NCI-H187 treated with DMSO at 0.1 percent for 48 hours (cell line): ENCODE measurements at regions not wholly inside any gene's neighbourhood (a gene's known extent, or its start where the extent isn't known, plus 50 kb on each side); places are given as distances from the start of the nearest gene placed in this dataset.

Experiments
- DNase-seq: peaks from one replicate; lab custom pipeline; 2025; lab: John Stamatoyannopoulos, UW

DNA sequence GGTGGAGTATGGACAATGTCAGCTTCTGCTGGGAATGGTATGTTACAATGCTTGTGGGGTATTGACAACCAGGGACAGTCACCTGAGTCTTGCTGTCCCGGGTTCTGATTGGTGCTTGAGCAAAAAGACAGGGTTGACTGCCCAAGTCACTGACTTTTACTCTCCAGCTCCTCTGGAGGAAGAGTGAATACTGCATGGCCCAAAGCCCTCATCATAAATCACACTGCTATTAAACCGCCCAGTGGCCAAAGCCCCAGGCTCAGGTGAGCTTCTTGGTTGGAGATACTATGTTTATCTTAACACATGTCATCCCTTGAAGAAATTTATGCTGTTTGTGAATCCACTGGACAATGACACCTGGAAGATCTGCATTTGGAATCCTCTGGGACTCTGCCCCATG is 90.0 kb upstream of the IGFBP3 start:
- no peak for DNase-seq

DNA sequence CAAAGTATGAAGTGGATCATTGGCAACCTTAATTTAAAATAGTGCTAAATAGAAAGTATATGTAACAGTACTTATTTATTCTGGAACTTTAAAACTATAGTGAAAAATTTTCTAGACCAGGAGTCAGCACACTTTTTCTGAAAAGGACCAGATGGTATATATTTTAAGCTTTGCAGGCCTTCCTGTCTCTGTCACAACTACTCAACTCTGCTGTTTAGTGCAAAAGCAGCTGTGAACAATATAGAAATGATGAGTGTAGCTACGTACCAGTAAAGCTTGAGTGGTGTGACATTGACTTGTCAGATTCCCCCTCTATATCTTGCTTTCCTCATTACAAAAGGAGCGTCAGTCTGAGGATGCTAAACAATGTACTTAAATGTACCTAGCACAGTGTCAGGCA is 88.1 kb upstream of the IGFBP3 start:
- no peak for DNase-seq

DNA sequence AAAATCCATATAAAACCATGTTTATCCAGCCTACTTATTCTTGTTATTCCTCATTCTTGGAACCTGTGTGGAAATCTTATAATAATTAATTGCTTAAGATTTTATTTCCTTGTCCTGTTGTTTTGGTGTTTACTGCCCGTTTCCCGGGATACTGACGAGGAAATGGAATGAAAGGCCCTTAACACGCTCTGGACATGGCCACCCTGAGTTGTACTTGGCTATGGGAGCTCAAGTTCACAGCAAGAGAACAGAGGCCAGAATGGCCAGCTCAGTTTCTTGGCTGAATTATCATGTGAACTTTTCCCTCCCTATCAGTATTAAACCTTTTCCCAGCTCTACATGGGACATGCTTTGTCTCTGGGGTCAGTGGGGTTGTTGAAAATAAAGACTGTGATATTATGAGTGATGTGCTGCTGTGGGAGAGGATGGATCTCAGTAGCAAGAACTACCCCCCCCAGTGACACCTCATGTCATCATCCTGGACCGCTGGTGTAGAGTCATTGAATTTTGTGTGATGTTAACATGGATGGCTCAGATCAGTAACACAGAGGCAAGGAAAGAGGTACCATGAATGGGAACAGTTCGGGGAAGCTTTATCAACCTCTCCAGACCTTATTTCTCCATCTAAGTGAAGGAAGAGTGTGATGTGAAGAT is 87.0 kb upstream of the IGFBP3 start:
- no peak for DNase-seq

DNA sequence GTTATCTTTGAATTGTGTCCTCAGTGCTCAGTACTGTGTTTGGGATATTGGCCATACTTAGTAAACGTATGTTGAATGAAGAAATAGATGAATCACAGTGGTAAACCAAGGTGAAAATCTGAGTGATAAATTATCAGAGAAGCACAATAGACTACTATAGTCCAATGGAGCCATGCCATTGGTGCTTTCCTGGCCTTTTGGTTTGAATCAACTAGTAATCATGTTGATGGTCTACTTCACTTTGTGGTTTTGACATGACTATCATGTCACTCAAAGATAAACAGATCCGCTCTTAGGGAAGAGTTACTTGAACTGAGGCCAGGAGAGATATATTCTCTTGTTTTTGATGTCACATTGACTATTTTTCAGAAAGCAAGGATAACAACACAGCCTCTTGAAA is 86.1 kb upstream of the IGFBP3 start:
- no peak for DNase-seq

DNA sequence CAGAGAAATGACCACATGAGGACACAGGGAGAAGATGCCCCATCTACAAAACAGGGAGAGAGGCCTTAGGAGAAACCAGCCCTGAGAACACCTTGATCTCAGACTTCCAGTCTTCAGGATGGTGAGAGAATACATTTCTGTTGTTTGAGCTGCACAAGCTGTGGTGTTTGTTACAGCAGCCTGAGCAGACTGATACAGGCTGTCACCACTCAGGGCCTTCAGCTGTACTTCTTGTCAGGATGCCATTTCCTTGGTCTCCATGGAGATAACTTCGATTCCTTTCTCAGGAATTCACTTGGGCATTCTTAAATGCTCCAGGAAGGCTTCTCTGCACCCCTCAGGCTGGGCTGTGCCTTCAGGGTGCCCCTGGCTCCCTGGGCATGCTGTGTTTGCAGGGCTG is 85.7 kb upstream of the IGFBP3 start:
- no peak for DNase-seq

DNA sequence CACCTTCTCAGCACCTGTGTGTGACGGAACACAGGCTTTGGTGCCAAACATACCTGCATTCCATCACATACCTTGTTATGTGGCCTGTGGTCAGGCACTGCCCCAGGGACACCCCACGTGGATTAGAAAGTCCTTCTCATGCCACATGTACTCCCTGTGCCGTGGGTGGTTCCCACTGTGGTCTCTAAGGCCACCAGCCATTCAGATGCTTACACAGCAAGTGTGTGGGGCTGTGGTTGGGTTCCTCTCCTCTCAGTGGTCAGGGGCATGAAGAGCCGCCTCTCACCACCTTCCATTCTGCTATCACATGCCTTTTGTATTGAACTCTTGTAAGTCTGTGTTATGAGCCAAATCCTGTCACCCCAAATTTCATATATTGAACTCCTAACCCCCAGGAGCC is 85.1 kb upstream of the IGFBP3 start:
- no peak for DNase-seq

DNA sequence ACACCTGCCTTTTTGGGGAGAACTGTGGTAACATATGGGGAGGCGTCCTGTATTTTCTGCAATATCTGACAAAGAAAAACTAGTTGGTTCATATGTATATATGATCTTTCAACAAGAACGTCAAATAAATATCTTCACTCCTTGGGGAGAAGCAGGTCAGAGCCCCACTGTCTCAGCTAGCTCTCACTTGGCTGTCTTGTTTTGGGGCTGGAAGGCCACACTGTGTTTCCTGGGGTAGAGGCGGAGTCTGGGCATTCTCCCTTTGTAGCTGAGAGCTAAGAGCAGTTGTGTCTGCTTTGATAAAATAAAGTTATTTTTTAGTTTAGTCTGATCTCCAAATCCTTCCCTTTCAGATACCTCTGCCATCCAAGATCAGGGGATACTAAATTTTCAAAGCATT is 83.9 kb upstream of the IGFBP3 start:
- DNase-seq, result no peak

DNA sequence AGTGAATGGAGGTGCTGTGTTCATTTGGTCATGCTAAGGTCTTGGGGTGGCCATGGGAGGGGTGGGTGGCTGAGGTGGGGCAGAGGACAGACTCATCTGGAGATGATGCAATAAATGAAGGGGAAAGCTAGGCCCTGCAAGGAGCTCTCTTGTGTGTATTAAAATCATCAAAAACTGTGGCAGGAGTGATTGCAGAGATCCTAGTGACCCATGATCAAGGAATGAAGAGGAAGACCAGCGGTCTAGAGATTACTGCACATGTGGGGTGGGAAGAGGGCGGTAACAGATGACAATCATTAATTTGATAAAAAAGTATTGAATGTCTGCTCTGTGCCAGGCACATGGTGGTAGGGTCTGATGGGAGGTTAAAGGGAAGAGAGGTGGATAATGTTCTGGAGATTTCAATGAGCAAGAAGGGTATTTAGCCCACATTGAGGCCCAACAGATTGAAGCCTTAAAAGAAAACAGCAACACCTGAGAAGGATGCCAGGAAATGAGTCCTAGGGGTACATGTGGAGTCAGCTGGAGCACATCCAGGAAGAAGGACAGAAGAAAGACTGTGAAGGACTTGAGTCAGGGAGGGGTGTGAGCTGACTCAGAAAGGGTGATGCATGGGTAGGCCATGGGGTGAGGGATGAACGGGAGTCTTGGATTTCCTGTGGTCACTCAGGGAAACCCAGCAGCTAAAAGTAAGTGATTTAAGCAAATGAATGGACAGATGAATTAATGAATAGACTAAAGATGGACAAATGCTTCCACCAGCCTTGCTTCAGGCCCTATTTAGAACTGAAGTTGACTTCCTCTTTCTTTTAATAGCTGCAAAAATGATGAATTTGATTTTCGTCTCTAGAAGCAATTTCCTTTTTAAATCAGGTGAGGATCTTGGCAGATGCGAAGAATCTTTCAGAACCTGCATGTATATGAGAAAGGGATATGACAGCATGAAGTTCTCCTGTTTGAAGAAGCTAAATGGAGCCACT is 83.1 kb upstream of the IGFBP3 start:
- no peak for DNase-seq

DNA sequence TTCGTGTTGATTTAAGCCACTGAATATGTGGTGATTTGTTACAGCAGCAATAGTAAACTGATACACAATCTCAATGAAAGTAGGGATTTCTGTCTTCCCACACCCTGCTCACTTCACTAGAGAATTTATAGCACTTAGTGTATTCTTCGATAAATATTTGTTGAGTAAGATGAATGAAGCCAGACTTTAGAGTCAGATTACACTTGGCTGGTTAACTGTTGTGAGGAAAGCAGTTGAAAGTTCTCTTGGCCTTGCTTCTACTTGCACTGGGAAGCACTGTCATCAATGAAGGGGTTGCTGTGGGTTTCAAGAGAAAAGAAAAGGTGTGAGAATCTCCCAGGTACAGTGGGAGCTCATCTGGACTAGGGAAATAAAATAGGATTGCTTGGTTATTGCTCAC is 82.1 kb upstream of the IGFBP3 start:
- DNase-seq, result no peak

DNA sequence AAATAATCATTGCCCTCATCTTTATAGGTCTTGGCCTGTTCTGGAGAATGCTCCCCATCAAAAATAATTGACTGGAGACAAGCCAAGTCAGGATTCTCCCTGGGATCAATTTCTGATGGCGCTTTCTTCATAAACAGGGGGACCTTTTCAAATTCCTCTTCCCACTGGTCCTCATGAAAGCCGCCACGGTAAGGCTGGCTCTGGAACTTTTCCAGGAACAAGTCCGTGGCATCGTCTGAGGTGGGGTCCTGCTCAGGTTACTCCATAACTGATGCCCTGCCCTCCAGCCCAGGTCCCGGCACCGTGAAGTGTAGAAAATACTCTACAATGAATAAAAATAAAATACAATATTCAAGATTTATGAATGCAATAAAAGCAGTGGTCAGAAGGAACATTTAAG is 79.4 kb upstream of the IGFBP3 start:
- DNase-seq, result no peak

DNA sequence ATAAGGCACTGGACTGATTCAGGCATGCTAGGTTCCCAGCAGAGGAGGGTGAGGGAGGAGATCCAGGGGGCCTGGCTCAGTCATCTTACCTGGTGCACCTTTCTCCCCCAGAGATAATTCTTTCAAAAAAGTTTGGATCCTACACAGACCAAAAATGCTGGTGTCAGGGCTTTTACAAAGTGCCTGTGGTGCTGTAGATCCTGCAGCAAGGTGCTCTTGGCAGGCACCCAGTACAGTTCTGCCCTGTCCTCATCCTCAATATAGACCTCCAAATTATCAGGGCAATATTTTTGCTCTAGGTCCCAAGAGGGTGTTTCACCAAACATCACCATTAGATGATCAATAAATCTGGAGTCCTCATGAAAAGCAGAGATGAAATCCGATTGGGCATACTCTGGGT is 78.5 kb upstream of the IGFBP3 start:
- DNase-seq, result no peak

DNA sequence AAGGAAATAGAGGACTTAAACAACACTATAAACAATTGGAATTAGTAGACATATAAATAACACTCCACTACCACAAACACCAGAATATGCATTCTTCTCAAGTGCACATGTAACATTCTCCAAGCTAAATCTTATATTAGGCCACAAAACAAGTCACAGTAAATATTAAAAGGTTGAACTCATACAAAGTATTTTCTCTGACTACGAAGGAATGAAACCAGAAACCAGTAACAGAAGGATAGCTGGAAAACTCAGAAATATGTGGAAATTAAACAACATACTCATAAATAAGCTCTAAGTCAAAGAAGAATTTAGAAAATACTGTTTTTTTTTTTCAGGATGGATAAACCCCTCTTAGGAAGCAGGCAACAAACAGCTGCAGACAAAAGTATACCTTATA is 77.4 kb upstream of the IGFBP3 start:
- no peak for DNase-seq

DNA sequence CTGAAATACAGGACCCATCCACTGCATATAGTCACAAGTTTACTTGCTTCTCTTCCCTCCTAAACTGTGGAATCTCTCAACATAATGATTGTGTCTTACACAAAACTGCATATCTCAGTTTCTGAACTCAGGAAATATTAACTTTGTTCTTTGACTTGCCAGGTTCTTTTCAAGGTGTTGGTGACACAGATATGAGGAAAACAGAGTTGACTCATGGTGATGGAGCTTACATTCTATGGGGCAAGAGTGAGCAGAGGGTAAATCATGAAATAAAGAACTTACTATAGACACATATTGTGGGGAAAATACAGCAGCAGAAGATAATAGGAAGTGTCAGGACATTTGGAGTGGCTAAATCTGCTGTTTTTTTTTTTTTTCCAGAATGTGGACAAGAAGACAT is 72.5 kb upstream of the IGFBP3 start:
- DNase-seq, result no peak

DNA sequence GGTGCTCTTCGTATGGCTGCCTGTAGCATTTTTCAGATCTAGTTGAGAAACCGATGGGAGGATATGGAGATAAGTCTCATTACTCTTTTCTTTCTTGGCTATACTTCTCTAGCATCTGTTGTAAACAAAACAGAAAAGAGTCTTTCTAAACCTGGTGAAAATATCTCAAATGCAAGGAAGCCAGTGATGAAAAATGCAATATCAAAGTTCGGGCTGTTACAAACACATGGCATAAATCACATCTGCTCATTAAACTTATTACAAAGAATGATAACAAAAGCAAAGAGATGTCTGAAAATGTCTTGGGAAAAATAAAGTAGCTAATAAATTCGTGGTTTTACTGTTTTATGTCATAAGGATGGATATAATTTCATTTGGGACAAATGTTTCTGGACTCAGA is 71.8 kb upstream of the IGFBP3 start:
- no peak for DNase-seq

DNA sequence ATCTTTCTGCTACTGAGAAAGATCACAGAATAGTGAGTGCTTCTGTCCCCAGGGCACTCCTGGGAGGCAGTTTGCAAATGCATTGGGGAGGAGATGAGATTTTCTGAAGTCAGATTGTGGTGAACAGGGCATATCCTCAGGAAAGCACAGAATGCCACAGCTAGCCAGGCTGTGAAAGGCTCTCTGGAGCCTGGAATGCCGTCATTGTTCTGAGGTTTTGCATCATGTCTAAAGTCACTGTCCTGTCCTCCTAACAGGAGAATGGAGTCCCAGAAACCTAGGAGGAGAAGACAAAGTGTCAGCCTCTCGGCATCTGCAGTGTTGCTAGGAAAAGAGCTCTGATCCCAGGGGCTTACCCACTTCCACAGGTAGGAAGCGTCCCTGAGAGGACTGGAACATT is 69.2 kb upstream of the IGFBP3 start:
- no peak for DNase-seq

DNA sequence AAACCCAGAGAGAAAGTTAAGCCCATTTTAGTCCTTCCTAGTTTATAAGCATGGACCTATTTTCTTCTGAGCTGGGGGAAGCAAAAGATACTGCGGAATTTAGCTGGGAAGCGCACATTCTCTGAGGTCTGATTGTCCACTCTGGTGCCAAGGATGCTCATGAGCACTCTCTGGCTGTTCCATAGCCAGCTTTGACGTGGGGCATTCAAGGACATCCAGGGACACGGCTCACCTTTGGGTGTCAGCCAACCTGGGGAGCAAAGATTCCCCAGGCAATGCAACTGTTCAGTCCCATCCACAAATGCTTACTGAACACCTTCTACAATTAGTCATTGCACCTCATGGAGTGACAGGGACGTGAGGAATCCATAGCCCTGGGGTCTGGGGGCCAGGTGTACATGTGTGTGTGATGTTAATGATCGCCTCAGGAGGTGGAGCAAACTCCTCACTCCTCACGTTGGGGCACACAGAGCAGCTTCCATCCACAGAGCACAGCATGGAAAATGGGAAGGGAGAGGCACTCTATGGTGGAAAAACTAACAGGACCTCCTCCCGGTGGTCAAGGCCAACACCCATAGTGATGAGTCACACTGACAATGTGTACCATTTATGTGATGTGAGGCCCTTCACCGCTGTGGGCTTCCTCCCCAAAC is 67.5 kb upstream of the IGFBP3 start:
- no peak for DNase-seq

DNA sequence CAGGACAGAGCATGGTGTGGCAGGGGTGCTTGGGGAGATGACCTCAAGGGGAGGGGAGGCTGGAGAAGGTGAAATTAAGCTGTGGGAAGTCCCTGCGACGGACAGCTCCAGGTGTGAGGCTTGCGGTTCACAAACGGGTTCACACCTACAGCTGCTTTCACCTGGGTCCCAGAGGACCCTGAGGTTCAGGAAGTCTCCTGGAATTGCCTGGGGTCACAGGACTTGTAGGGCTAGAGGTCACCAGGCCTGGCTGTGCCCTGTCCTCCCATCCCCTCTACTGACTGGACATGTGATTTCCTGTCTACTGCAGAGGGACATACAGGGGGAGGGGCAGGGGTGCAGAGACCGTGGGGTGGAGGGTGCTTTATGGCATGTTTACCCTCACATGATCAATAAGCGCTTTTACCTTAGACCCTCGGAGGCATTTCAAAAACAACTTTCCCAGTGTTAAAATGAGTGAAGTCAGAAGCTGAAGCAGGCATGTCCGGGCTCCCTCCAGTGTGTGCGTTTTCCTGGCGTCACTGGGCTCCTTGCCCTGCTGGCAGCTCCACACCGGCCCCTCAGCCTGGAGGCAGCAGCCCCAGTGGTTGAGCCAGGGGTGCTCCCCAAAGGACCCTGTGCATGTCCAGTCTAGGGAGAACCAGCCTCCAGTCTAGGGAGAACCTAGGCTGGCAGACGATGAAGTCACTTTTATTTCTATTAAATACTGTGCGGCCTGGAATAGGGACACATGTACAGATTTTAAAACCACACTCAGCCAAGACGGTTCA is 66.6 kb upstream of the IGFBP3 start:
- DNase-seq, result no peak

DNA sequence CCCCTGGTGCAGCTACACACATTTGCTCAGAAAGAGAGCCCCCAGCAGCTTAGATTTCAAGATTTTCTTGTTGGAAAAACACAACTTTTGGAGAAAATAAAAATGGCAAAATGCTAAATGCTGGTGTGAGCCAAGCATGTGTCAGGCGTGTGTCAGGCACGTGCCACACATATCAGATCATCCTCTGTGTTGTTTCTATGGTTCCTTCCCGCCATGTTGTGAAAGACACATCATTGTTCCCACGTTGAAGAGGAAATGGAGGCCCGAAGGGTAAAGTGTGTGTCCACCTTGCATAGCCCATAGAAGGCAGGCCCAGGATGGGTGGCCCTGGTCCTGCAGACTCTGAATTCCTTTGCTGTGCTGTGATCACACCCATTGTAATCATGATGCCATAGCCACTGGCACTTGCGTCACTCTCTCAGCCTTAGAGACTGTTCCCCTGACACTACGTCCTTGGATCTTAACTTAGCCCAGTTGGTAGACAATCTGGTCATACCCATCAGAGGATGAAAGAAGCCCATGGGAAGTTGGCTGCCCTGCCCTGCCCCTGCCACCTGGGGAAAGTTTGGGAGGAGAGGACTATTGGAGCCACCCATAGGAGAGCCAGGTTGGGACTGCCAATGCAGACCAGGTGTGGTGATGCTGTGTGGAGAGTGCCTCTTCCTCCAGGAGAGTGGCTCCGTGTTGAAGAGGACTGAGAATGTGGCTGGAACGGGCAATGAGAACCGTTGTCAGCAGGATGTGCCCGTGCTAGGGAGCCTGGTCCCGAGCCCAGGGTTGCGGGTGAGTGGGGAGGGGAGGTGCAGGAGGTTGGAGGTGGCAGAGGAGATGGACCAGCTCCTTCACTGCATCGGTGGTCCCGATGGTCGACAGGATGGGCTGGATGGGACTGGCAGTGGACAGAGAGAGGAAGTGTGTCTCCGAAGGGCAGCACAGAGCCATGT is 65.6 kb upstream of the IGFBP3 start:
- DNase-seq, result no peak

DNA sequence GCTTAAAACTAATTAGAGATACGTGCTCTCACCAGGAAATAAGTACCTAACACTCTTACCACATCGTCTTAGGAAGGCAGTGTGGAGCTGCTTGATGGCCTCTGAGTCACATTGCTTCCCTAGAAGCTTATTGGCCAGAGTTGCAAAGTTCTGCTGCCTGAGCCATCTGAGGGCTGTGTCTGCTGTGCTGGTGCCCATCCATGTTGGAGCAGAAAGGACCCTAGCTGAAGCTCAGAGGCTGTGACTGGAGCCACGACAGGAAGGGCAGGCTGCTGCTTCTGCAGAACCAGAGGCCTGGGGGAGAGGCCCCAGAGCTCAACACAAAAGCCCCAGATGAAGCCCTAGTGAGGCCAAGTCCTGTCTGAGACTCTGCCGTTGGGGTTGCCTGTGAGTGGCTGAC is 64.8 kb upstream of the IGFBP3 start:
- DNase-seq, result no peak

DNA sequence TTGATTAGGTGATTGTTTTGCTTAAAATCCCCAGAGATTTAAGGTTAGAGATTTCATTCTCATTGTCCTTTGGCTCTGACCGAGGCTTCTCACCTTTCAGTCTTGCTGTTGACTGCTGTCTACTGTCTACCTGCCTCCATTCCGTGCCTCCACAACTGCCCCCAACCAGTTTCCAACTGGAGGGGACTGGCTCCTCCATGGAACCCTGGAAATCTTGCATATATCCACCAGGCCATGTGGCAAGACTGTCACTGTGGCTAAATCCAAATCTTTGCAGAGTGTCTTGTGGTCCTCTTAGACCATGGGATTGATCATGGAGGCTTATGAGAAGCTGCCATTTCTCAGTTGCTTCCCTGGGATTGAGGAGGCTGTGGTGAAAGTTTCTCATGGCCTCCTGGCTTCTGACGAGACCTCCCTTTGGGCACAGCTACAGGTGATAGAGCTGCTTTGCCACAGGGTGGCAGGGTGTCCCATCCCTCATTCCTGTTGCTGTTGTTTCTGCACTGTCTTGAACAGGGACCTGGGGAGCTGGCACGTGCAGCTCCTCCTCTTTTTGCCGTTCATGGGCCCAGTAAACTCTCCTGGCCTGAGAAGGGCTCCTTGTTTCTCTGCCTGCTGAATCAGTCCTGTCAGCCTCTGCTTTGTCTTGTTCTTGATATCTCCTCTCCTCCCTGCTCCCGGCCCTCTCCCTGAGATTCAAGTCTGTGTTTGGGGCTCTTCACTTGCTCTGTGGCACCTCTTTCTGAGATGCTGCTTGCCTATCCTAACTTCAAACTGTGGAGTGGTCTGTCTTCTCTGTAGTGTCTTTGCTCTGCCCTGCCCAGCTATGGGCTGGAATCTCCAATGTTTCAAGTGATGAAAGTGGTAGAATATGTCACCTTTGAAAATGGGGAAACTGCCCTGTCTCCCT is 63.6 kb upstream of the IGFBP3 start:
- no peak for DNase-seq
